Ammon's horn (tissue), 1 donor: ENCODE measurements at regions not wholly inside any gene's neighbourhood (a gene's known extent, or its start where the extent isn't known, plus 50 kb on each side); places are given as distances from the start of the nearest gene placed in this dataset.
"Not testable (repeated sequence)": the region's sequence is repeated elsewhere in the genome, so short reads cannot be mapped to it uniquely, and the experiment has no call there.

ENCODE experiments used
- DNase-seq: peaks from one replicate; pipeline ENCODE4 v3.0.0-alpha.2; 2016; ENCODE audit warnings: low spot score

DNA sequence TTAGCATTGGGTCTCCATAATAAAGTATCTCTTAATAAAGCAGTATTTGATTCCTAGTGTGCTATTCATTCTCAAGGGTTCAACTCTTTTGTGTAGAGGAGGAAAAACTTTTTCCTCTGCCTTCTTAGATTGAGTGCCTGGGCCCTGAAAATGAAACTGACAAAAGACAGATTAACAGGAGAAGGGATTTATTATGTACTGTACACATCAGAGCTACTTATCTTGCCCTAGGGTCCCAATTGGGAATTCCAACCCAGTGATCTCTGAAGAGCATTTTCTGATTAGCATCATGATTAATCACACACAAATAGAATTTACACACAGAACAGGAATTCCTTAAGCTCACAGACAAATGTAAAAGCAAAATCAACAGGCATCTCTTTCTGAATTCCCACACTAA is 128.9 kb downstream of the CD164 start:
- no peak for DNase-seq

DNA sequence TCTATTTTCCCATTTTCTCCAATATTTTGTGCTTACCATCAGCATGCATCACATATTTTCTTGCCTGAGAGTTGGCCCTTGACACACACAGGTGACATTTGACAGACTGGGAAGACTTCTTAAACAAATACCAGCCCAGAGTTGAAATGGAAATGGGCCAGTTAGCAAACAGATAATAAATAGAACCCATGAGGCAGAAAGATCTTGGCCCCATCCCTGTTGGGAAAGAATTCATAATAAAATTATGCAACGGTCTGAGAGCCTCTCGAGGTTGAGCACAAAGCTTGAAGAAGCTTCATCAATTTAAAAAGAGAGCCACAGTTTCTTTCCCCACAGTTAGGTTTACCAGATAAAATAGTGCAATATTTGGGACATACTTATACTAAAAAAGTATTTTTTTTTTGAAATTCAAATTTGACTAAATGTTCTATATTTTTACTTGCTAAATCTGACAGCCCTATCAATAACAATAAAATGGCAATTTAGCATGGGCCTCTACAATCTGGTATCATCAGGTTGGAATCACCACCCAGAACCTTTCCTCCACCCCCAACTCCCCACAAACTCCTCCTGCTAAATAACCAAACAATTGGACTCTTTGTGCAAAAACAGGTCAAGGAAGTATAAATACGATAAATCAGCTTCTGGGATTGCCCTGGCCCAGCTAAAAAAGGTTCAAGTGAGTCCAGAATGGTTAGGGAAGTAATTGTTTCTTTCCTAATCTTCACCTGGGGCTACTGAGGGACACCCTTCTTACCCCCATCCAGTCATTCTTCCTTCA is 129.8 kb downstream of the CD164 start:
- DNase-seq: no peak

DNA sequence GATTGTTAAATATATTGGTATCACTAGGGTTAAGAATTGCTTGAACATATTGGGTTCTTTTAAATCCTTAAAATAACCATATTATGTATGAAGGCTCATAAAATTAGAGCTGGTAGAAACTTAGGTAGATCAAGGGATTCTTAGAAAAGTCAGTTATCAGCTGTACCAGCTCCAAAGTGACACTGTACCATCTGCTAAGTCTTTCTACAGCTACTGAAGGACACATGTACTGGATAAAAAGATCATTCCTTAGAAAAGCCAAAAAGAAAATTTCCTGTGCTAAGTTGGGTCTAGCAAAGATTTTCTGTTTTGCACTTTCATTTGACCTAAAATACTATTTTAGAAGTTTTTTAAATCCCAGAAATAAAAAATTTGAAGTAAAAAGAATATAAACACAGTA is 130.4 kb downstream of the CD164 start:
- no peak for DNase-seq

DNA sequence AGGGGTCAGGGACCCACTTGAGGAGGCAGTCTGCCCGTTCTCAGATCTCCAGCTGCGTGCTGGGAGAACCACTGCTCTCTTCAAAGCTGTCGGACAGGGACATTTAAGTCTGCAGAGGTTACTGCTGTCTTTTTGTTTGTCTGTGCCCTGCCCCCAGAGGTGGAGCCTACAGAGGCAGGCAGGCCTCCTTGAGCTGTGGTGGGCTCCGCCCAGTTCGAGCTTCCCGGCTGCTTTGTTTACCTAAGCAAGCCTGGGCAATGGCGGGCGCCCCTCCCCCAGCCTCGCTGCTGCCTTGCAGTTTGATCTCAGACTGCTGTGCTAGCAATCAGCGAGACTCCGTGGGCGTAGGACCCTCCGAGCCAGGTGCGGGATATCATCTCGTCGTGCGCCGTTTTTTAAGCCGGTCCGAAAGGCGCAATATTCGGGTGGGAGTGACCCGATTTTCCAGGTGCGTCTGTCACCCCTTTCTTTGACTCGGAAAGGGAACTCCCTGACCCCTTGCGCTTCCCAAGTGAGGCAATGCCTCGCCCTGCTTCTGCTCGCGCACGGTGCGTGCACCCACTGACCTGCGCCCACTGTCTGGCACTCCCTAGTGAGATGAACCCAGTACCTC is 131.6 kb downstream of the CD164 start:
- not testable (repeated sequence) for DNase-seq

- no peak for DNase-seq
These were observed 138.1 kb downstream of the CD164 start for GRCh38 chr6:109243863-109244825.

DNA sequence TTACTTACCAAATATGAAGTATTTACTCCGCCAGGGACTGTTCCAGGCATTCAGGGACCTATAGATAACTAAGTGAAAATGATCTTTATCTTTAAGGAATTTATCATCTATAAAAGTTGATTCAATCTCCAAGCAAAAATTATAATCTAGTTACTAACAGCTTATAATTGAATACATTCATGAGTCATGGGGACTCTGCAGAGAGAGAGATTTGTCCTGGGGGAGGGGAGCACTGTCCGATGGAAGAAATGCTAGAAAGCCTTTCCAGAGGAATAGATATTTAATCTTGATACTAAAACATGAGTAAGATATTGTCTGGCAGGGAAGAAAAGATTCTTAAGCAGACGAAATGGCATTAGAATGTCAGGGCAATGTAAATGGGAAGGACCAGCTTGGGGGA is 139.3 kb downstream of the CD164 start:
- DNase-seq: no peak

- DNase-seq: no peak
These were observed 140.2 kb downstream of the CD164 start for GRCh38 chr6:109242029-109242428.

- no peak for DNase-seq
These were observed 141.1 kb downstream of the CD164 start for GRCh38 chr6:109241199-109241598.

DNA sequence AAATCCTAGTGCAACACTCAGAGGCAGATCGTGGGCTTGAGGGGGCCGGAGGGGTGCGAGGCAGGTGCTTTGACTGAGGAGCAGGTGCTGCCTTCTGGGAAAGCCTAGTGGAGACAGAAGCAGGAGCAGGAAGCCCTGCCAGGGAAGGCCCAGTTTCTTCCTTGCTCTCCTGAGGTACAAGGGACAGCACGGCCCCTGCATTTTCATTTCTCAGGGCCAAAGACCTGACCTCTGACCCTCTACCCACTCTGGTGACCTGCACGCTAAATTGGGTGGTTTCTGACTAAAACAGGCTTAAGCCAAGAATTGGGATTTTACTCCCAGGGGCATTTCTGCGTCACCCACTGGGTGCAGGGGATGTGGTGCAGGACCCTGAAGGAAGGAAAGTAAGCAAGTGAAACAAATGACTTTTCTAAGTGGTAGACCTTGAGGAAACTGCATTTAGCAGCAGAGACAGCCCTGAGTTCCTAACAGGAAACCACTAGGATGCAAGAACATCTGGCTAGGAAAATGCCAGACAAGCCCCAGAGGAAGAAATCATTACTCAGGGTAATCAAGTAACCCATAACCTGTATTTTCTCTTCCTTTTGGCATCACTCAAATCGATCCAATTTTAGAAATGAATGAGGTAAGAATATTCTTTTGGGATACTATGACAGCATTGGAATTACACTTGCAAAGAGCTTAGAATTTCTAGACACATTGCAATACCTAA is 141.7 kb downstream of the CD164 start:
- DNase-seq: no peak

GRCh38 chr6:109239651-109240321 is 142.5 kb downstream of the CD164 start:
- DNase-seq: peak; percentile 8

DNA sequence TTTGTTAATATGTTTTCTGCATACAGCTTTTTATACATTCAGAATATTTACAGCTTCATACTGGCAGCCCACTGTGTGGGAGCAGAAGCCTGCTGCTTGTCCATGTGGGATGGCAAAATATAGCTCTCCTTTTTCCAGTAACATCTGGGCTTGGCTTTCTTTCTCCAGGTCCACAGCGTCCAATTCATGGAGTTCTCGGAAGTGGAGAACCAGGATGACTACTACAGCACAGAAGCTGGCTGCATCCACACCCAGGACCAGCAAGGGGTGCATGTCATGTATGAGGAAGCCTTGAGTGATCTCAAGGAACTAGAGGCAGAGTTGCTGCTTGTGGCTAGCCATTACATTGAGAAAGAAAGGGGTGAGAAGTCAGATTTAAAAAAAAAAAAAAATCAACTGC is 143.1 kb downstream of the CD164 start:
- no peak for DNase-seq

GRCh38 chr6:109238396-109238795 is 143.1 kb downstream of the CEP57L1 start:
- no peak for DNase-seq

DNA sequence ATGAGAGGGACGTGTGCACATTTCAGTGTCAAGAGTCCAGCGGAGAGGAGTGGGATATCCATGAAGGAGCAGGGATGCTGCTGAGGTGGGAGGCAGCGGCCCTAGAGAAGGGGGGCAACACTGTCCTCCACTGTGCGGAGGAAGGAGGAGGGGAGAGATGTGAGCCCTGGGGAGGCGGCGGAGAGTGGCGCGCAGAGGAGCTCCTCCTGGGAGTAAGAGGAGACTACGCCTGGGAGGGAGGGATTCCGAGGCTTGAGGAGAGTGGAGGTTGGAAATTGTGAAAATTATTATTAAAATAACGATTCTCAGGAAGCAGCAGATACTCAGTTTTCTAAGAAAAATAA is 142.7 kb downstream of the CEP57L1 start:
- no peak for DNase-seq

- no peak for DNase-seq
These were observed 142.0 kb downstream of the CEP57L1 start for GRCh38 chr6:109237077-109237985.

DNA sequence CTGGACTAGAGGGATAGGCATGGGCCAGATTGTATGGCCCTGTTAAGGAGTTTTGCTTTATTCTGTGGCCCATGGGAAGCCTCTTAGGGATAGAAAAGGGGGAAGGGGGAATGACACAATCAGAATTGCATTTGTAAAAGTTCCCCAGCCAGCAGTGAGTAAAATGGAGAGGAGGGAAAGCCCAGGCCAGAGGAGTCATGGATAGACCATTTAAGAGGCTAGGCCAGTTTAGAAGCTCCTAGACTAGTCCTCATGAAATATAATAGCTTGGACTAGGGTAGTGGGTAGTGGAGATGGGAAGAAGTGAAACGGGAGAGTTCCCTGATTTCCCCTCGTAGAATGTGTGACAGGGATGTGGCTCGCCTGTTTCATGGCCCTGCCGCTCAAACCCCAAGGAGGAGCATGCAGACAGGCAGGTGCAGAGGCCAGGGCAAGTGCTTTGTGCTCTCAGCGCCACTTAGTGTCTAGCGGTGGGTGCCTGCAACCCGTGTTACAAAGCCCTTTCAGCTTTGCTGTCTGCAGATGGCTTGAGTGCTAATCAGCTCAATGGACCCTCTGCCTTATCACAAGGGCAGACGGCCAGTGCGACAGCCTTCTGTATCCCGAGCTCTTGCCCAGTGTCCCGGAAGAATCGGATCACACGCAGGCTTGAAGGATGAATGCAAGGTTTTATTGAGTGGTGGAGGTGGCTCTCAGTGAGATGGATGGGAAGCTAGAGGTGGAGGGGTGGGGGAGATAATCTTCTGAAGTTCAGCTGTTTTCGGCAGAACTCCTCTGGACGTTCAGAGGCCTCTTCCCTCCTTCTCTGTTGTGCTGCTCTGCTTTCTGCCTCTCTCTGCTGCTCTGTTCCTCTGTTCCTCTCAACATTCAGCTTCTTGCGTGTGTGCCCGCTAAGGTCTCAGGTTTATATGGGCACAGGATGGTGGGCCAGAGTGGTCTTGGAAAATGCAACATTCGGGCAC is 141.1 kb downstream of the CEP57L1 start:
- DNase-seq: peak; percentile 69

DNA sequence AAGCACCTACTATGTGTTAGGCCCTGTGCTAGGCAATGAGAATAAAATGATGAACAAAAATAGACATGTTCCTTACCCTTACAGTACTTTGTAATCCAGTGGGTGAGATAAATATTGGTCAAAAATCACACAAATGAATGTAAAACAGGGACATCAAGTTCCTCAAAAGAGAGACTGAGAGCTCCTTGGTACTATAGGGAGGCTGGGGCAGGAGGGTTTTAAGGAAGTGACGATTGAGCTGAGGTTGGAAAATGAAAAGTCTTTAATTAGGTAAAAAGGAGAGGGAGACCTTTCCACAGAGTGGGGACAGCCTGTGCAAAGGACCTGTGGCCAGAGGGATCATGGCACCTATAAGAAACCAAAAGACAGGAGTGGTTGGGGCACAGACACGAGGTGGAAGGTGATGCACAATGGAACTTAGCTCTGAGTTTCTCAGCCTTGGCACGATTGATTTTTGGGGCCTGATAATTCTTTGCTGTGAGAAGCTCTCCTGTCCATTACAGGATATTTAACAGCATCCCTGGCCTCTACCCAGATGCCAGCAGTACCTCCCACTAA is 140.3 kb downstream of the CEP57L1 start:
- DNase-seq: no peak

GRCh38 chr6:109230453-109230852 is 135.1 kb downstream of the CEP57L1 start:
- no peak for DNase-seq

GRCh38 chr6:109229536-109229935 is 134.2 kb downstream of the CEP57L1 start:
- no peak for DNase-seq

DNA sequence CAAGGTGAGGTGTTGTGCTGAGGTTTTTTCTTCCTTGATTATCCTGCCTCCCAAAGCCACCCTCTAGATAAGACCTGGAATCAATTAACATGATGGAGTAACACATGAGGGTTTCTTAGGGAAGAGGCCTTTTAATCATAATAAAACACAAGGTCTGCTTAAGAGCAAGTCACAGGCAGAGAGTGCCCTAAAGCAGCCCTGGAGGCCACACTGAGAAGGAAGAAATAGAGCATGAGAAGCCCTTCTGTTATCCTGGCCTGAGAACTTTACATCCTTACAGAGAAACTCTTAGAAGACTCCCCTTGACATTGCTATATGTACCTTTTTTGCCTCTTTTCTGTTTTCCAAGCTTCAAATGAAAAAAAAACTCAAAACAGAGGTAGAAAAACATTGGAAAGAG is 132.3 kb downstream of the CEP57L1 start:
- DNase-seq: no peak
